PC-9 (cell line): ENCODE measurements at regions not wholly inside any gene's neighbourhood (a gene's known extent, or its start where the extent isn't known, plus 50 kb on each side); places are given as distances from the start of the nearest gene placed in this dataset.
A peak's percentile ranks its signal among the peaks of the same experiment; 100 is the strongest.

ENCODE experiments used
- BruUV-seq: library from RNA; stranded (reverse); fragments of 400-500 nt; replicated peaks from 2 replicates; lab custom pipeline; 2021; lab: Mats Ljungman, UMichigan
- CTCF ChIA-PET: fragments of 300-600 bp; sonication (Branson Sonifier 250); formaldehyde crosslinking; loops from one replicate; lab custom pipeline; 2022; ENCODE audit warnings: antibody characterized with exemption; lab: Charles Lee
- POLR2A ChIA-PET: fragments of 300-600 bp; sonication (Branson Sonifier 250); formaldehyde crosslinking; loops from one replicate; lab custom pipeline; 2022; ENCODE audit warnings: antibody characterized with exemption; ENCODE audit not compliant: unreplicated experiment; lab: Charles Lee
- DNase-seq, 2 experiments: peaks; one replicate each; pipeline versions ENCODE4 v3.0.0 to v3.0.0-alpha.2; 2015 to 2022; ENCODE audit warnings: mixed read lengths in 1 of 2
- H2AFZ ChIP-seq: fragments of 200-600 bp; sonication (generic); 2 replicates; pipeline ENCODE4 v1.8.1; 2017; ENCODE audit warnings: antibody characterized with exemption
- H3F3A ChIP-seq: fragments of 200-600 bp; sonication (generic); 2 replicates; pipeline ENCODE4 v1.8.1; 2017; ENCODE audit warnings: antibody characterized with exemption, mild to moderate bottlenecking, low read depth; ENCODE audit not compliant: insufficient read depth
- H3K27ac ChIP-seq: fragments of 200-600 bp; sonication (generic); 2 replicates; pipeline ENCODE4 v1.6.1; 2016; ENCODE audit warnings: mixed run types
- H3K27me3 ChIP-seq: fragments of 200-600 bp; sonication (generic); 2 replicates; pipeline ENCODE4 v1.6.1; 2016; ENCODE audit warnings: low read depth, mixed run types; ENCODE audit not compliant: insufficient read depth
- H3K36me3 ChIP-seq: fragments of 200-600 bp; sonication (generic); 2 replicates; pipeline ENCODE4 v1.6.1; 2016; ENCODE audit warnings: low read depth, mixed run types
- H3K4me1 ChIP-seq: fragments of 200-600 bp; sonication (generic); replicated peaks from 2 replicates; pipeline ENCODE4 v1.6.1; 2016; ENCODE audit warnings: mixed run types; ENCODE audit not compliant: insufficient read depth
- H3K4me2 ChIP-seq: fragments of 200-600 bp; sonication (generic); 2 replicates; pipeline ENCODE4 v1.6.1; 2017; ENCODE audit warnings: mixed run types
- H3K4me3 ChIP-seq: fragments of 200-600 bp; sonication (generic); 2 replicates; pipeline ENCODE4 v1.6.1; 2016; ENCODE audit warnings: mixed run types
- H3K79me2 ChIP-seq: fragments of 200-600 bp; sonication (generic); 2 replicates; pipeline ENCODE4 v1.6.1; 2017; ENCODE audit warnings: low read depth, mixed run types
- H3K9me2 ChIP-seq: fragments of 200-600 bp; sonication (generic); 2 replicates; pipeline ENCODE4 v1.8.1; 2017; ENCODE audit warnings: mild to moderate bottlenecking; ENCODE audit not compliant: insufficient read depth
- H3K9me3 ChIP-seq: fragments of 200-600 bp; sonication (generic); 2 replicates; pipeline ENCODE4 v1.8.1; 2016; ENCODE audit warnings: low read depth; ENCODE audit not compliant: insufficient read depth
- H4K20me1 ChIP-seq: fragments of 200-600 bp; sonication (generic); 2 replicates; pipeline ENCODE4 v1.8.1; 2017; ENCODE audit not compliant: insufficient read depth
- EZH2 ChIP-seq: fragments of 200-600 bp; sonication (generic); IDR thresholded peaks from 2 replicates; pipeline ENCODE4 v1.8.0; 2017; ENCODE audit warnings: antibody characterized with exemption, low read depth
- intact Hi-C: fragments of 100-400 bp; cut with micrococcal nuclease; formaldehyde crosslinking; loops from one replicate; pipeline ENCODE4 v1.10.0; 2022; ENCODE audit not compliant: unreplicated experiment
- TF ChIP-seq, protein P1 (sequence below): fragments of 200-600 bp; sonication (generic); conservative IDR thresholded peaks from 2 replicates; pipeline ENCODE4 v1.6.1; 2017; ENCODE audit warnings: mixed run types, antibody characterized with exemption, mild to moderate bottlenecking, moderate library complexity

DNA sequence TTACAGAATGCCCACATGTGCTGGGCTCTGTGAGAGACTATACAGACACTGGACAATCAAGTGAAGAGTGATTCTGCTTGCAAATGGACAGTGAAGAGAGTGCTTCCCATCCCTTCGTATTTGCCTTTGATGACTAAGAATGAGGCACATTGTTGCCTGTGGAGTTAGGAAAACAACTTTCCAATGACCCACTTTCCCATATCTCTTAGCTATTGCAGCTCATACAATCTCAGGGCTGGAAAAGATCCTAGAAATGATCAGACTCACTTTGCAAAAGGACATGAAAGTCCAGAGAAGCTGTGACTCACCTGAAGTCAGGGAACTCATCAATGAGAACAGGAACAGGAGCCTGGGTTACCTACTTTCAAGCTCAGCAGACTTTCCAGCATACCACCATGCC, 440.5 kb upstream of the TCF4 start:
- ChIA-PET CTCF (no interaction called here), POLR2A (no interaction called here)
- Histone ChIP-seq H3K79me2 (no peaks in the 10 kb centered on the region), H3F3A (no peaks in the 10 kb centered on the region), H3K9me2 (no peaks in the 10 kb centered on the region), H3K9me3 (no peaks in the 10 kb centered on the region), H3K4me2 (no peak overlapping the region), H2AFZ (no peak overlapping the region), H3K27ac (no peak overlapping the region), H3K4me1 (no peaks in the 10 kb centered on the region), H4K20me1 (no peaks in the 10 kb centered on the region), H3K27me3 (no peaks in the 10 kb centered on the region), H3K4me3 (no peak overlapping the region), H3K36me3 (no peaks in the 10 kb centered on the region)
- no TSS peak for BruUV-seq
- intact Hi-C loops = no loop called here
- peak in 1 of 2 experiments; percentile 40 for DNase-seq
- TF ChIP-seq, protein P1, sequence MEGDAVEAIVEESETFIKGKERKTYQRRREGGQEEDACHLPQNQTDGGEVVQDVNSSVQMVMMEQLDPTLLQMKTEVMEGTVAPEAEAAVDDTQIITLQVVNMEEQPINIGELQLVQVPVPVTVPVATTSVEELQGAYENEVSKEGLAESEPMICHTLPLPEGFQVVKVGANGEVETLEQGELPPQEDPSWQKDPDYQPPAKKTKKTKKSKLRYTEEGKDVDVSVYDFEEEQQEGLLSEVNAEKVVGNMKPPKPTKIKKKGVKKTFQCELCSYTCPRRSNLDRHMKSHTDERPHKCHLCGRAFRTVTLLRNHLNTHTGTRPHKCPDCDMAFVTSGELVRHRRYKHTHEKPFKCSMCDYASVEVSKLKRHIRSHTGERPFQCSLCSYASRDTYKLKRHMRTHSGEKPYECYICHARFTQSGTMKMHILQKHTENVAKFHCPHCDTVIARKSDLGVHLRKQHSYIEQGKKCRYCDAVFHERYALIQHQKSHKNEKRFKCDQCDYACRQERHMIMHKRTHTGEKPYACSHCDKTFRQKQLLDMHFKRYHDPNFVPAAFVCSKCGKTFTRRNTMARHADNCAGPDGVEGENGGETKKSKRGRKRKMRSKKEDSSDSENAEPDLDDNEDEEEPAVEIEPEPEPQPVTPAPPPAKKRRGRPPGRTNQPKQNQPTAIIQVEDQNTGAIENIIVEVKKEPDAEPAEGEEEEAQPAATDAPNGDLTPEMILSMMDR = no peak
- no peak for TF ChIP-seq EZH2

DNA sequence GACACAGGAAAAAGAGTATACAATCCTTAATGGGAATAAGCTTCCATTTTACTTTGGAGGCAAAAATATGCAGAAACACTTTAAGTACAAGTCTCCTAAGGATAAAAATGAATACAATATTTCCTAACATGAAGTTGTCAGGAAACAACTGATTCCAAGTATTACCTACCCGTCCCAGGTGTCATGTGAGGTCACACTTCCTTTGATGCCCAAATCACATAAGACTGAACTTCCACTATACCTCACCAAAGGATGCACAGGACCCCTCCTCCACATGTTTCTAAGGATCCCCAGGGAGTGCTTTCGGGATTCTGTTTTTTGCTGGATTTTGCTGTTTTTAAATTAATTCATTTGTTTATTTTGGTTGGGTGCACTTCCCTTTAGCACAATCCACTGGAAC, 438.5 kb upstream of the TCF4 start:
- H3K4me2 ChIP-seq = no peak overlapping the region
- no peaks in the 10 kb centered on the region for H4K20me1 ChIP-seq
- no peaks in the 10 kb centered on the region for H3K79me2 ChIP-seq
- H3K27ac ChIP-seq = no peak overlapping the region
- DNase-seq = no peak
- no peaks in the 10 kb centered on the region for H3K36me3 ChIP-seq
- H3K27me3 ChIP-seq = no peaks in the 10 kb centered on the region
- no TSS peak for BruUV-seq
- ChIA-PET POLR2A (no interaction called here), CTCF (no interaction called here)
- TF ChIP-seq EZH2 = no peak
- TF ChIP-seq, protein P1 = no peak
- H3F3A ChIP-seq = no peaks in the 10 kb centered on the region
- H3K9me2 ChIP-seq = no peaks in the 10 kb centered on the region
- no peaks in the 10 kb centered on the region for H3K9me3 ChIP-seq
- H3K4me3 ChIP-seq = no peak overlapping the region
- H2AFZ ChIP-seq = no peak overlapping the region
- no peaks in the 10 kb centered on the region for H3K4me1 ChIP-seq
- intact Hi-C loops = no loop called here

DNA sequence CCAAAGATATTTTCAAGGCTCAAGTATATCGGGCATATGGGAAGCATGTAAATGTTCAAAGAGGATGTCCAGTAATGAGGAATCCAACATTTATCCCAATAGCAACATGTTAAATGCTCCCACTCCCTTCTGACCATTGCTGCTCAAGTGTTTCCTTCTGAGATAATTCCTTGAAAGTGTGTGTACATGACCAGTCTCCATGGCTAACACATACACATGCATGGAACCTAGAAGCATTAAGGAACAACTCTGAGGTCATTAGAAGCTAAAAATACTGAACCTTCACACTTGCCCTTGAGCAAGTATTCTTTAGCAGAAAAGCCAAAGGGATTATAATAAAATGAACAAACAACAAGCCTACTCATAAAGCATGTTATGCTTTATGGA, 433.8 kb upstream of the TCF4 start:
- BruUV-seq = no TSS peak
- POLR2A ChIA-PET = no interaction called here

More for the DNA sequence above, 433.8 kb upstream of the TCF4 start:
- DNase-seq = no peak
- no peaks in the 10 kb centered on the region for H3F3A ChIP-seq
- intact Hi-C loops = no loop called here
- CTCF ChIA-PET = no interaction called here
- no peaks in the 10 kb centered on the region for H3K79me2 ChIP-seq
- no peaks in the 10 kb centered on the region for H4K20me1 ChIP-seq
- H3K27ac ChIP-seq = no peak overlapping the region
- H3K9me3 ChIP-seq = no peaks in the 10 kb centered on the region
- H3K4me1 ChIP-seq = no peaks in the 10 kb centered on the region
- no peaks in the 10 kb centered on the region for H3K9me2 ChIP-seq
- no peak overlapping the region for H3K4me2 ChIP-seq
- no peaks in the 10 kb centered on the region for H3K36me3 ChIP-seq
- H3K4me3 ChIP-seq = no peak overlapping the region
- no peak overlapping the region for H2AFZ ChIP-seq
- no peaks in the 10 kb centered on the region for H3K27me3 ChIP-seq
- TF ChIP-seq EZH2 = no peak
- TF ChIP-seq, protein P1 = no peak
